LHCN-M2 (cell line): ENCODE measurements at regions not wholly inside any gene's neighbourhood (a gene's known extent, or its start where the extent isn't known, plus 50 kb on each side); places are given as distances from the start of the nearest gene placed in this dataset.
A peak's percentile ranks its signal among the peaks of the same experiment; 100 is the strongest.
"Not testable (repeated sequence)": the region's sequence is repeated elsewhere in the genome, so short reads cannot be mapped to it uniquely, and the experiment has no call there.

Experiments used
- DNase-seq: peaks from one replicate; pipeline ENCODE4 v3.0.0-alpha.2; 2012; ENCODE audit warnings: low read depth

DNA sequence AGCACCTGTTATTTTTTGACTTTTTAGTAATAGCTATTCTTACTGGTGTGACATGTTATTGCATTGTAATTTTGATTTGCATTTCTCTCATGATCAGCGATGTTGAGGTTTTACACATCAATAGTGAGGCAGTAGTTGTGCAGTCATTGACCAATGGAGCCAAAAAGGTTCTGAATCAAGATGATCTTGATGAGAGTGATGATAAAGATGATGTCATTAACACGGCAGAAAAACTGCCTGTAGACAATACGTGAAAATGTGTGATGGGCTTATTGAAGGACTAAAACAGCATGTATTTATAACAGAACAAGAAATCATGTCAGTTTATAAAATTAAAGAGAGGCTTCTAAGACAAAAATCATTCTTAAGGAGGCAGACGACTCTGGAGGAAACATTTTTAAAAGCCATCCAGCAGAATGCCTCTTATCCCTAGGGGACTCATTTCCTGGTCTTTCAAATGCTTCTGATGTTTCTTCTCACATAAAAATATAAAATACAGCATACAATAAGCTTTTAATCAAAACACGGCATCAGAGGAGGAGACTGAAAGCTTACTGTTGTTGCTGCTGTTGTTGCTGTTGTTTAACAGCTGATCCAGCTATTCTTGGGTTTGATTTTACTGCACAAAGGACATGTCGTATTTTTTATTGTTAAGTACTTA lies 400.3 kb downstream of the LTN1 start:
- DNase-seq = no peak

DNA sequence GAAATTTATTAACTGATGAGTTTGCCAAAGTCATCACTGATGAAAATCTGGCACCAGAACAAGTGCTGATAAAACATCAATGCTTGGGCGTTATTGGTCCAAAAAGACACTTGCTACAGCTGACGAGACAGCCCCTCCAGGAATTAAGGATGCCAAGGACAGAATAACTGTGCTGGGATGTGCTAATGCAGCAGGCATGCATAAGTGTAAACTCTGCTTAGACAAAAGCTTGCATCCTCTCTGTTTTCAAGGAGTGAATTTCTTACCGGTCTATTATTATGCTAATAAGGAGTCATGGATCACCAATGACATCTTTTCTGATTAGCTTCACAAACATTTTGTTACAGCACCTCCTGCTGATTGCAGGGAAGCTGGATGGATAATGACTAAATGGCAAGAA lies 402.0 kb downstream of the LTN1 start:
- no peak for DNase-seq

DNA sequence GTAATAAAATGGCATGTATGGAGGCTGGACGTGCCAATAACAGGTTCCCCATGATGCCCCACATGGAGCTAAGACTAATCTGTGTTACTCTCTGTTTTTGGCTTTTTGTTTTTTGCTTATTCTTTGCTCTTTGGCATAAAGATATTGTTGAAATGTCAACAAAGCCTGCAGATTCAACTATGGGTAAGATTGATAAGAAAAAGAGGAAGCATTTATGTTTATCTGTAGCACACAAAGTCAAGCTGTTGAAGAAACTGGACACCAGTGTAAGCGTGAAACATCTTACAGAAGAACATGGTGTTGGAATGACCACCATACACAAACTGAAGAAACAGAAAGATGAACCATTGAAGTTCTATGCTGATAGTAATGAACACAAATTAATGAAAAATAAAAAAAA lies 402.7 kb downstream of the LTN1 start:
- no peak for DNase-seq

DNA sequence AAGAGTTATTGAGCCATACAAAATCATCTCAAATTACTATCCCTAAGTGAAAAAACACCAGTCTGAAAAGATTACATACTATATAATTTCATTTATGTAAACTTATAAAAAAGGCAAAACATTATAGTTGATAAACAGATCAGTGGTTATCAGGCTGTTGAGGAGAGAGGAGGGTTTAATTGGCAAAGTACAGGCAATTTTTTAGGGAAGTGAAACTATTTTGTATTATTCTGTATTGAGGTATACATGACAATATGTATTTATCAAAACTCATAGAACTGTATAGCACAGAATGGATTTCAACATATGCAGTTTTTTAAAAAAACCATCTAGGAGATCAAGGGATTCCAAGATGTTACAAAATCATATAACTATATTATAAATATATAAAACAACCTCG lies 403.7 kb downstream of the LTN1 start:
- DNase-seq = no peak

DNA sequence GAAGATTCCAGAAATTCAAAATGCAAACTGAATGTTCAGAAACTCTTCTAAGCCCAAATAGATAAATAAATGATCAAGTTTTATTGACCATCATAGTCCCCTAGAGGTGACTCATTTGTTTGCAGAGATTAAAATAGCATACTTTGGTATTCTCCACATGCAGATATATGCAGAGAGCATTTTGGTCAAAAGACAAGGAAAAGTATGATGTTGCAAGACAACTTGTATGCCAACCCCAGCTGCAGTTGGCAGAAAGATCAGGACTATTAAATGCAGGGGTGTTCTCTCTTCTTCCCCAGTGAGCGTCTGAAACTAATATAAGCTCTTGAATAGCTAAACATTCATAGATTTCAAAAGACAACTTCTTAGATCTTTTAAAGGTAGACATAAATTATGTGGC lies 404.9 kb downstream of the LTN1 start:
- DNase-seq = peak; percentile 64

DNA sequence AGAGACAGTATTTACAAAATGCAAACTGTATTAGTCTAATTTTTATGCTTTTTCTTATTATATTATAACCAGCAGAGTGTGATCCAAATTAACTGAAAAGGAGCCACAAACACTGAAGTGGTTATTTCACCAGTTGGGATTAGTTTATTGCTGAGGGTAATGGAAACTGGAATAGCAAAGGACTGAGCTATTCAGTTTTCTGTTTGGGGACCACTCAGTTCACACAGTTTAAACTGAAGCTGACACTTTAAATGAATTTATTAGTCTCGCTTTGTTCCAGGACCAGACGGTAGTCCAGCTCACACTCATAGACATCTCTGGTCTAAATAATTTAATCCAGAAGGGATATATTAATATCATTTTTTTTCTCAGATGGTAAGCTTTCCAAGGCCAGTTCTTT lies 410.7 kb downstream of the LTN1 start:
- no peak for DNase-seq

DNA sequence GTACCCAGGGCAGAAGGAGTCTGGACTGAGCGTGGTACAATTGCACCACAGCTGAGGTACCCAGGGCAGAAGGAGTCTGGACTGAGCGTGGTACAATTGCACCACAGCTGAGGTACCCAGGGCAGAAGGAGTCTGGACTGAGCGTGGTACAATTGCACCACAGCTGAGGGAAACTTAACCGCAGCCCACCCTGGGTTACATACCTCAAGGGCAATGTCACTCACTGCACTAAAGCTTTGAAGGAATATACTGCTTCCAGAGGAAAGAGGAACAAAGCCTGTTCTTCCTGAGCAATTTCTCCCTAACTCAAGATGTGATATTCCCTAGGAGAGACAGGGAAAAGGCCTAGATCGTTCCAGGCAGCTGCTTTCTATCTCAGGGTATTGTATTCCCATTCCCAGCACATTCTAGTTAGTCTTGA lies 411.4 kb downstream of the LTN1 start:
- peak; percentile 82 for DNase-seq

DNA sequence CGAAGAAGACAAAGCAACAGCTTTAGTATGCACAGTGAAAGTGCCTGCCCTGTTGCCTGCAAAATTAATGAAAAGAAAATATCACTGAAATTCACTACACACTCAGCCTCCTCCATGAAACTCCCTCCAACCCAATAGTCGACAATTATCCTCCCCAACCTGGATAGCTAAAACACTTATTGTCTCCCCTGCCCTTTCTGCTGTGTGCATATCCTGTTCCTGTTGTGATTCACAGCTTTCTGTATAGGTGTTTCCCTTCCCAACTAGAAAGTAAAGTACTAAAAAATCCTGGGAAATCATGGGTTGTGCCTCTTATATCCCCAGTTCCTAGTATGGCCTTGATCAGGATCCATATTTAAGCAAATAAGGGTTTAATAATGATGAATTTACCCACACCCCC lies 412.1 kb downstream of the LTN1 start:
- no peak for DNase-seq

DNA sequence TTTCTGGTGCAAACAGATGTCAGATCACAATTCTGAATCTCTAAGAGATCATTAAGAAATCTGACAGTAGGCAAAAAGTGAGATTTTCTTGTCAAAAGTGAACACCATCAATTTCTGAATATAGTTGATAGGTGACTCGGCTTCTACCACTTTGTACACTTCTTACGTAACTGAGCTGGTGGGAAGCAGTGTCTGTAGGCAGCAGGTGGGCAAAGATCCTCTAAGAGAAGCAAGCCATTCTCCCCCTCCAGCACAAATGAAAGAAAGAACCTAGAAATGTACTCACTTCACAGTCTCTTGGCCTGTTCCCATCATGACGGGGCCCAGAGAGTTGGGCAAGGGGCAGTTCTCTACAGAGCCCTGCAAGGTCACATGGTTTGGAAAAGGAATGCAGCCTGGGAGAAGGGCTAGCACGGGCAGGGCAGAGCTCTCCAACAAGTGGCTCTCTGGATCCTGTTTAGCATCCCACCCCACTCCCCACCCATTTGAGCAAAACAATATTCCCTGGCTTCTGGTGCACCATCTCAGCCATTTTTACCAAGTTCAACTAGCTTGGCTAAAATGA lies 412.6 kb downstream of the LTN1 start:
- no peak for DNase-seq

DNA sequence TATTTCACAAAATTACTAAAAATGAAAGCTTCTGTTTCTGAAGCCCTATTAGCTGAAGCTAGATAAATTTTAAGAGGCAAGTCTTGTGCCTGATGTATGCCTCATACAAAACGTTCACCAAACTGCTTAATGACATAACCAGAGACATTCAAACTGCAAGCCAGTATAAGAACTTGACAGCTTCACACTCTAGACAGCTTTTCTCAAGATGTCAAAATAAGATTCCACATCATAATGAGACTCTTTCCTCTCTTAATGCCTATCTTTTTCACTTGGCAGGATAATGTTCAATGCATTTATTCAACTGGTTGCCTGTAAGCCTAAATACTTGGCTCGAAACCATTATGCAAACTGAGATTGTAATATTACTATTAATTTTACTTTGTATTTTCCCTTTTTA lies 424.0 kb downstream of the LTN1 start:
- DNase-seq = no peak

DNA sequence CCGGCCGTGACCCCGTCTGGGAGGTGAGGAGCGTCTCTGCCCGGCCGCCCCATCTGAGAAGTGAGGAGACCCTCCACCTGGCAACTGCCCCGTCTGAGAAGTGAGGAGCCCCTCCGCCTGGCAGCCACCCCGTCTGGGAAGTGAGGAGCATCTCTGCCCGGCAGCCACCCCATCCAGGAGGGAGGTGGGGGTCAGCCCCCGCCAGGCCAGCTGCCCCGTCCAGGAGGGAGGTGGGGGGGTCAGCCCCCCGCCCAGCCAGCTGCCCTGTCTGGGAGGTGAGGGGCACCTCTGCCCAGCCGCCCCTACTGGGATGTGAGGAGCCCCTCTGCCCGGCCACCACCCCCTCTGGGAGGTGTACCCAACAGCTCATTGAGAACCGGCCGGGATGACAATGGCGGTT lies 428.7 kb downstream of the LTN1 start:
- DNase-seq = not testable (repeated sequence)

DNA sequence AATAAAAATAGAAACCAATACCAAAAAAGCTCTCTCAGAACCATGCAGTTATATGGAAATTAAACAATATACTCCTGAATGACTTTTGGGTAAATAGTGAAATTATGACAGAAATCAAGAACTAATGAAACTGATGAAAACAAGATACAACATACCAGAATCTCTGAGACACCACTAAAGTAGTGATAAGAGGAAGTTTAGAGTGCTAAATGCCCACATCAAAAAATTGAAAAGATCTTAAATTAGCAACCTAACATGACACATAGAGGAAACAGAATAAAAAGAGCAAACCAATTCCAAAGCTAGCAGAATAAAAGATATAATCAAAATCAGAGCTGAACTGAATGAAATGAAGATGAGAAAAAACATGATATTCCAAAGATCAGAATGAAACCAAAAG lies 430.9 kb downstream of the LTN1 start:
- DNase-seq = no peak

DNA sequence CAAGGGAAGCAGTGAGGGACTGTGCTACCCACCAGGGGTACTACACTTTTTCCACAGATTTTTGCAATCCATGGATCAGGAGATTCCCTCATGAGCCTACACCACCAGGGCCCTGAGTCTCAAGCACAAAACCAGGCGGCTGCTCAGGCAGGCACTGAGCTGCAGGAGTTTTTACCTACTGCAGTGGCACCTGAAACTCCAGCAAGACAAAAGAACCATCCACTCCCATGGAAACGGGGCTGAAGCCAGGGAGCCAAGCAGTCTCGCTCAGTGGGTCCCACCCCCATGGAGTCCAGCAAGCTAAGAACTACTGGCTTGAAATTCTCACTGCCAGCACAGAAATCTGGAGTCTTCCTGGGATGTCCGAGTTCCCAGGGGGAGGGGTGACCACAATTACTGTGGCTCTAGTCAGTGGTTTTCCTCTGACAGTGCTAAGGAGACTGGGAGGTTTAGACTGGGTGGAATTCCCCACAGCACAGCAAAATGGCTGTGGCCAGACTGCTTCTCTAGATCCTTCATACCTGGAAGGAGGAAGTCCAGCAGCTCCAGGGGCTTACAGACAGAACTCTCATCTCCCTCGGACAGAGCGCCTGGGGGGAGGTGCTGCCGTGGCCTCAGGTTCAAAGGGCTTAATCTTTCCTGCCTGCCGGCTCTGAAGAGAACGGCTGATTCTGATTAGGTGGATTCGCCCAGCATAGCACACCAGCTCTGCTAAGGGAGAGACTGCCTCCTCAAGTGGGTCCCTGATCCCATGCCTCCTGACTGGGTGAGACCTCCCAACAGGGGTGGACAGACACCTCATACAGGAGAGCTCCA lies 437.8 kb downstream of the LTN1 start:
- peak; percentile 24 for DNase-seq

DNA sequence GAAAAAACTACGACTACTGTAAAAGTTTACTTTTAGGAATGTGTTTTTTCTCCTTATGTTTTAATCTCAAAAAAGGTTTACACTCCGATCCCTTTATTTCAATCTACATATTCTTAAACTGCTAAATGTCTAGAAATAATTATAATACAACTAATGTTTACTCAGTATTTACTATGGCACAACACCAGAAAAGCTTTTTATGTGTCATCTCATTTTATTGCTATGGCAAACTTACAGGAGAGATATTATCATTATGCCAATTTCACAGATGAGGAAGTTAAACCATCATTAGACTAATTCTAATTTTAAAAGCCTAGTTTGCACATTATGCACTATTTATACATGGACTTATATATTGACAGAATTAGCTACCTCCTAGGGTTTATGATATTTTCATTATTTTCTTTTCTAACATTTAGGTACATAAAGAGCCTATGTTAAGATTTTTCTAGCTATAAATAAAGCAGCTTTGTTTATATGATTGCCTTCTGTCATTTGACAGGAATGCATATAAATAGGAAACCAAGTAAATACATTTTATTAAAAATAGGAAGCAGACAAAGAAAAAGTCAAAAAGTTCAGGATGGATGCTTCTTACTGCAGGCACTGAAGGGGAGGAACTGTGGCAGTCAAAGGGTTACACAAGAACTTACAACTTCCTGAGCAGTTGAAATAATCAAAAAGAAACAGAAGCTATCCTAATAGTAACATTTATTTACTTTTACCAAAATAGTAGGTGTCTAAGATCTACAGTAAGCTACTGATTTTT lies 442.4 kb downstream of the LTN1 start:
- no peak for DNase-seq

DNA sequence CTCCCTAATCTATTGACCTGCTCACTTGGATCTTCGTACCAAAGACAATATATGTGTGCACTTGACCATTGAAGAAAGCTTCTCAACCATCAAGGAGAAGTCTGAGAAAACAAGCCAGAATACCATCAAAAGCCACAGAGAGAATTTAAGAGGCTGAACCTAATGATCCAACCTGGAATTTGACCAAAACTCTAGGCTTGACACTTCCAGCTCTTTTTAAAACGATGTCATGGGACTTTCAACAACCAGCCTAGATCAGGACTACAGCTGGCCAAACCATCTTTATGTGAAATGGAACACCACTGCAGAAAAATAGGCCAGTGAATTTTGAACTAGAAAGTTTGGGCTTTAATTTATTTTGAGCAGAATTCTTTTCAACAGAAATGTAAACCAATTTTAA lies 444.4 kb downstream of the LTN1 start:
- no peak for DNase-seq

DNA sequence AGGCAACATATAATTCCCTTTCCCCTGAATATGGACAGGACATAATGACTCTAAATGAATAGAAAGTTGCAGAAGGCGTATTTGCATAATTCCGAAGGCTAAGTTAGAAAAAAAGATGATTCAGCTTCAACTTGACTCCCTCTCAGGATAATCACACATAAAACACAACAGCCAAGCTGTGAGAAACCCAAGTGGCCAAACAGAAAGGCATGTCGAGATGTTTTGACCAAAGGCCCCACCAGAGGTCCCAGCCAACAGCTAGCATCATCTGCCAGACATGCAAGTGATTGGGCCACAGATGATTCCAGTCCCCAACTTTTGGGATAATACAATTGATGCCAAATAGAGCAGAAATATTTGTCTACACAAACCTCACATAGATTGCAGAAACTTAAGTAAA lies 444.9 kb downstream of the LTN1 start:
- no peak for DNase-seq

DNA sequence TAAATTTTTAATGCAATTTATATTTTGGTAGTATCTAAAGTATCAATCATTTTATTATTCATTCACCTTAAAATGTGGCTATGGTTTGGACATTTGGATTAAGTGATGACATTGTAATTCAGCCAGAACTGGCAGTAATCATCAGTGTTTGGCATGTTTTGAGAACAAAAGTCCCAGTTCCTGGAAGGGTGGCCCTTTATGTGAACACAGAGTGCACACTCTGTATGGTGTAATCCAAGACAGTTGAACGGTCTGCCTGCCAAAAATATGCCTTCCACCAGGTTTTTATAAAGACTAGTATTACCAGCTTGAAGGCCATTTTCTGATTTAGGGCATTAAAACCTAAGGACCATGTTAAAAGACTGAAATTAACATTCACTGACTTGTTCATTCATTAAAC lies 448.7 kb downstream of the LTN1 start:
- DNase-seq = peak; percentile 15

DNA sequence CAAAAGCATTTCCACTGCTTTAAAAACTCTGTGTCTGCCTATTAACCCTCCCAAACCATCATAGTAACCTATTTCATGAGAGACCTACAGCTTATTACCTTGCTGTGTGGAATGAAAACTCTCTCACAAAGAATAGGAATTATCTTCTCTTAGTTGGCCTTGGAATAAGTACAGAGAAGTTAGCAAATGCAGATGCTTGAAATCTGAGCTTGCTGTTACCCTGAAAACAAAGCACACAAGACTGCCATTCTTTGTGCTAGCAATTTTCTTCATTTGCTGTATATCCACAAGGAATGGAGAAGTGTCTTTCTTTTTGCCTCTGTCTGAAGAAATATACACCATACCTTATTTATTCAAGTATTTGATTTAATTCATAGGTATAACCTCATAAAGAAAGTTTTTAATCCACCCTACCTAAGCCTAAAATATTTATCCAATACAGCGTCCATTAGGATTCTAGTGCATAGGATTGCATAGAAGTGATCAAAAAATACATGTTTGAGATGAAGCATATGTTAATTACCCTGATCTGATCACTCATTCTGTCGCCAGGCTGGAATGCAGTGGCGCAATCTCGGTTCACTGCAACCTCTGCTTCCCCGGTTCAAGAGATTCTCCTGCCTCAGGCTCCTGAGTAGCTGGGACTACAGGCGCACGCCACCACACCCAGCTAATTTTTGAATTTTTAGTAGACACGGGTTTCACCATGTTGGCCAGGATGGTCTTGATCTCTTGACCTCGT lies 451.1 kb downstream of the LTN1 start:
- DNase-seq = no peak

DNA sequence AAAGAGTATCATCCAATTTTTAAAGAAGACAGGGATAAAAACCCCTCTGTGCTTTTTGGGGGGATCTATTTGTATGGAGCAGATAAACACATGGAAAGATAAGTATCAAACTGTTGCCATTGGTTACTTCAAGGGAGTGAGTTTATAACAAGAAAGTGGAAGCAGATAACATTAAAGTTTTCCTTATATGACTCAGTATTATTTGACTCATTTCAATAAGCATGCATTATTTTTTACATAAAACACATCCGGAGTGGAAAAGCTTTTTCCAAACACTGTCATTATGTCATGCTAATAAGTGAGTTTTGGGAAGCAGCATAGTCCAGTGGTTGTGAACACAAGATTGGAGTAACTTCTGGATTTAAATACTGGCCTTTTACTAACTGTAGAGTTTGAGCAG lies 452.2 kb downstream of the LTN1 start:
- DNase-seq = peak; percentile 43

DNA sequence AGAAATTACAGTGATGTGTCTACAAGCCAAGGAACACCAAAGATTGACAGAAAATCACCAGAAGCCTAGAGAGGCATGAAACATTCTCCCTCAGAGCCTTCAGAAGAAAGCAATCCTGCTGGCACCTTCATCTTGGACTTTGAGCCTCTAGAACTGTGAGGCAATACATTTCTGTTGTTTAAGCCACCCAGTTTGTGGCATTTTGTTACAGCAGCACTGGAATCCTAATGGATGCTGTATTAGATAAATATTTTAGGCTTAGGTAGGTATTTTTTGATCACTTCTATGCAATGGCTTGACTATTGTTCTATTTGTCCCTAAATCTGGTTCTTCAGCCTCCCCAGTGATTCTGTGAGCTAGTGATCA lies 453.1 kb downstream of the LTN1 start:
- no peak for DNase-seq

DNA sequence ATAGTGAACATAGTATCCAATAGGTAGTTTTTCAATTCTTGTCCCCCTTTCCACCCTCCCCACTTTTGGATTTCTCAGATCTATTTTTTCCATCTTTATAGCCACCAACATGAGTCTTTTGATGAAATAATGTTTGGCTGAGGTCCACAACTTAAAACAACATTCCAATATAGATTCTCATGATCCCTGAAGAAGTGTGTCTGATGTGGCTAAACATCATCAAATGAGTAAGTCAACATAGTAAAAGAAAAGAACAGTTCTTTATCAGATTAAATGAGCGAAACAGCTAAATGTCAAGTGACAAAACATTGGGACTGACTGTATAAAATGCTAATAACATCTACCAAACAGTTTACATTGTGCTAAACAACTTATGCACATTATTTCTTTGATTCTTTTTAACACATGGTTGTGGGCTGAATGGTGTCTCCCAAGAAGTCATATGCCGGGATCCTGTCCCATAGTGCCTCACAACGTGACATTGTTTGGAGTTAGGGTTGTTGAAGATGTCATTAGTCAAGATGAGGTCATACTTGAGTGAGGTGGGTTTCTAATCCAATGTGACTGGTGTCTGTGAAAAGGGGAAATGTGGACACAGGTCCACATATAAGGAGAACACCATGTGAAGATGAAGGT lies 453.6 kb downstream of the LTN1 start:
- peak; percentile 79 for DNase-seq
